Left kidney (tissue), 1 donor: ENCODE measurements at regions not wholly inside any gene's neighbourhood (a gene's known extent, or its start where the extent isn't known, plus 50 kb on each side); places are given as distances from the start of the nearest gene placed in this dataset.
"Not testable (repeated sequence)": the region's sequence is repeated elsewhere in the genome, so short reads cannot be mapped to it uniquely, and the experiment has no call there.

Experiments used
- DNase-seq: peaks from one replicate; pipeline ENCODE4 v3.0.0-alpha.2; 2013

DNA sequence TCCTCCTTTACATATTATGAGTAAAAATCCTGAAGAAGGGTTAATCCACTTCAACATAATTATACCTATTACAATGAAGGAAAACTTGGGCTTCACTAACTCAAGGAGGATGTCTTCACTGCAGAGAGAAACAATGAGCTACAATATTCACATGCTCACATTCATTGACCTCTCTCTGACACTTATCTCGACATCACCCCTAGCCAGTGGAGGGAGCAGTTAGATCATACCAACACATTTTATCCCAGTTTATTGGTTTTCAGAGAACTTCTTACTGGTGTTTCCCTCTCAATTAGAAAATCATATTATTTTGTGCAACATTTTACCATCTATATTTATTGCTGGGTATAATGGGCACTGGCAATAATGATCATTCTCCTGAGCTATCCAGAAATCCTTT, 646.5 kb downstream of the TENT5A start:
- no peak for DNase-seq

DNA sequence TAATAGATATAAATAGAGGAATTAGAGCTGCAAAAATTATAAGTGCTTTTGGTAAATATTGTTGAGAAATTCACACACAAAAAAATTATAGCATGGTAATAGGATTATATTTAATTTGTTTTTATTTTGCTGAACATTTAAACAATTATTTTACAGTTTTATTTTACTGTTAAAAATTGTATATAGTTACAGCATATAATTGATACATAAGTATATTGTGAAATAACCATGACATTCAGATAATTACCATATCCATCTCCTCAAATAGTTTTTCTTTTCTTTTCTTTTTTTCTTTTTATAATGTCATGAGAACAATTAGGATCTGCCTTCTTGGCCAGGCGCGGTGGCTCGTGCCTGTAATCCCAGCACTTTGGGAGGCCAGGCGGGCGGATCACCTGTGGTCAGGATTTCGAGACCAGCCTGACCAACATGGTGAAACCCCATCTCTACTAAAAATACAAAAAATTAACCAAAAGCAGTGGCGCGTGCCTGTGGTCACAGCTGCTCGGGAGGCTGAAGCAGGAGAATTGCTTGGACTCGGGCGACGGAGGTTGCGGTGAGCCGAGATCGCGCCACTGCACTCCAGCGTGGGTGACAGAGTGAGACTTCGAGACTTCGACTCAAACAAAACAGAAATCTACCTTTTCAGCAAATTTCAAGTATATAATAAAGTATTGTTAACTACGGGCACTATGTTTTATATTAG, 654.2 kb downstream of the TENT5A start:
- no peak for DNase-seq

DNA sequence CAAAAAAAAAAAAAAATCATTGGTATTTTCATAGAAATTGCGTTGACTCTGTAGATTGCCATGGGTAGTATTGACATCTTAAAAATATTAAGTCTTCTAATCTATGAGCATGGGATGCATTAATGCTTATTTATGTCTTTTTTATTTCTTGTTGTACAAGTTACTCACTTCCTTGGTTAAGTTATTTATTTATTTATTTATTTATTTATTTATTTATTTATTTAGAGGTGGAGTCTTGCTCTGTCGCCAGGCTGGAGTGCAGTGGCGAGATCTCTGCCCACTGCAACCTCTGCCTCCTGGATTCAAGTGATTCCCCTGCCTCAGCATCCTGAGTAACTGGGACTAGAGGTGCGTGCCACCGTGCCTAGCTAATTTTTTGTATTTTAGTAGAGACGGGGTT, 656.0 kb downstream of the TENT5A start:
- DNase-seq, result not testable (repeated sequence)

DNA sequence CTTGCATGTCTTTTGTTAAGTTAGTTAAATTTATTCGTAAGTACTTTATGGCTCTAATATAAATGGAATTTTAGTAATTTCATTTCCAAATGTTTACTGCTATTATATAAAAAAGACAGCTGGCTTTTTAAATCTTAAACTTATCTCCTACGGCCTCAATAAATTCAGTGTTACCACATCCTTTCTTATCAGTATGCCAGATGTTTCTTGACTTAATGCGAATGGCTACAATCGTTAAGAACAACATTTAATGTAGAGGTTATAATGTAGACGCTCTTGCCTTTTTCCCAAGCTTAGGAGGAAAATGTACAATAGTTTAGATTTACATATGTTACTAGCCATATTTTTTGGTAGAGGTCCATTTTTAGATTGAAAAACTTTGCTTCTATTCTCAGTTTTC, 659.4 kb downstream of the TENT5A start:
- no peak for DNase-seq

DNA sequence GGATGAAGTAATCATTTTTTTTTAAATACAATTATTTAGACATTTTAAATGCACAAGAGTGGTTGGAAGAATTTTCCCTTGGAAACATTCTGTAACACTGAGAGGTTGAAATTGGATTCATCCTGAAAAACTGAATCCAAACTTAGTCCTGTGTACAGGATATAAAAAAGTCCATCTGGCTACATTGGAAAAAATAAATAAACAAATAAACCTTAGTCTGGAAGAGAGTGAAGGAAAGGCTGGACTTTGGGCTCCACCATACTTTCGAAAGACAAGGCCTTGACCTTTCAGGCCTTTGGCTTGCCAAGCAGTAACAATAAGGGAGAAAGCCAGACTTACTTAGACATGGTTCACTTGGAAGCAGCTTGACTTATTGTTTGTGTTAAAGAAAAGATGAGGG, 664.3 kb downstream of the TENT5A start:
- no peak for DNase-seq

DNA sequence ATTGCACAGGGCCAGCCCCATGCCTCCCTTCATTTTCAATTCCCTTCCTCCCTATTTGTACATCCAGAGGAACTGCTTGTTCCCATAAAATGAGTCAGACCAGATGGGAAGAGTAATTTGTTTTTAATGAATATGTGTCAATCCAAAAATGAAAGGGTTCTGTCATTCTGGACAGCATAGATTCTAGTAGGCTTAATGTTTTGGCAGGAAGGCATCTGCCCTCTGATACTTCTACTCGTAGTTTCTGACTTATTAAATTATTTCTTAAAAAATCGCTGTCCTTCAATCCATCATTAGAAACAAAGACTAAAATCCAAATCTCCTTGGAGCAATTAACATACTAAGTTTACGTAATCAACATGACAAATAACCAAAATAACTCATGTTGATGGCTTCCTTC, 665.5 kb downstream of the TENT5A start:
- no peak for DNase-seq

DNA sequence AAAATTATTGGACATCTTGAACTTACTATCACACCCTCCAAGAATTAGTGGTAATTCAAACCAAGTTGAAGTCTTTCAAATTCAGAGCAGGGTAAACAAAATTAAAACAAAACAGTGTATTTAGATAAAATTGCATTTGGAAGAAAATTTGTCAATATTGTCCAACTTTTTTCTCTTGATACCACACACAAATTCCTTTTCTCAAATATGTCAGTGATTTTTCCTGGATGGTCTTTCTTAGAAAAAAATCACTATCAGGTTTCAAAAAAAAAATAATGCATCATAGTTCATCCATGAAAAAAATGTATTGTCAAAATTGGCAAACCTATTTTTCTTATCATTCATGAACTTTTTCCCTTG, 667.1 kb downstream of the TENT5A start:
- no peak for DNase-seq

DNA sequence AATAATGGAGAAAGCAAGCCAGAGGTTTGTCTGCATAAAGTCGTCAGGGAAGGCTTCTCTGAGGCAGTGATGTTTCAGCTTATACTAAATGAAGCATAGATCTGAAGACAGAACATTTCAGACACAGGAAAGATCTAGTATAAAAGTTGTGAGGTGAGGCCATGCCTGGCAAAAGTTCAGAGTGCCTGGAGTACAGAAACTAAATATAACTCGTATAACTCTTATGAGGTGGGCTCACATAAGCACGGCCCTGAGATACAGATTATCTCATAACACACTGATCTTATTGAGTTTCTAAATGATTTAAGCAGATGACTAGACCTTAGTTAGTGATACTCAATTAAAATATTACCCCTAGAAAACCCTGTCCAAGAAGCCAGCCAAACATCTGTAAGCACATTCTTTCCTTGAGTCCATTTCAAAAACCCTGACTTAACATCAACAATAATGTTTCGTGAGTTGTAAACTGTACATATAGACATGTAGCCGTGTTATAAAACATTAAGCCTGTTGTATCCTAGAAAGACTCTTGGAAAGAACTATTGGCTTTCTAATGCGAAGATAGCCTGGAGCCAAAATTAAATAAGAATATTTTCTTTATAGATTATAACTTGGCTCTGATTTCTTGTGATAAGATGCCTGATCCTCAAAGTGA, 667.6 kb downstream of the TENT5A start:
- DNase-seq, result no peak

DNA sequence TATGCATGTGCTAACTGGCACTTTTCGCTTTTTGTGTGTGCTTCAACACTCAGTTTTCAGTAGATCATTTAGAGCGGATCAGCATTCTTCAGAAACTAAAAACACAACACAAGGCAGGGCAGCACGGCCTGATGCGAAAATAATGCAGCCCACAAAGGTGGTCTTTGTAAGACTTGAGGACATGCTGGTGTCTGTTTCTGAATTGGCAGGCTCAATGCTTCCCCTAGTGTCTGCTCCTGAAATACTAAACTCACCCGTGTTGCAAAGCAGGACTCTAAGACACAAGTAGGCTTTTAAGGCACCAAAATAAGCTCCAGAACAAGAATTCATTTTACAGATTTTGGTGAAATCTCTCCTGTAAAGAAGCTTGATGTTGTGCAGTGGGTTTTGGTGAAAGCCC, 676.5 kb downstream of the TENT5A start:
- peak; percentile 18 for DNase-seq

DNA sequence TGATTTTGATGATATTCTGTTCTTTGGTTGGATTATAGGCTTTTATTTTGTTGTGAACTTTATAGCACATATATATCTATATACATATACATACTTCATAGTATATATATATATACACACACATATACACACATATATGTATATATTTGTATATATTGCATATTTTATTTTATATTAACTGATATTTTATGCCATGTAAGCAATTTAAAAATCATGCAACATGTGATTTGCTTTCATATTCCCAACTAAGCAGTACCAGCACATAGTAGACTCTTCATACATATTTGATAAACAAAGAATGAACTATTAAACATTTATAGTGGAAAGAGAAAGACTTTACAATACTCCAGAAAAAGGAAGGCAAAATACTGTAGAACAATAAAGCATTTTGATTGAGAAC, 679.2 kb downstream of the TENT5A start:
- DNase-seq, result no peak

DNA sequence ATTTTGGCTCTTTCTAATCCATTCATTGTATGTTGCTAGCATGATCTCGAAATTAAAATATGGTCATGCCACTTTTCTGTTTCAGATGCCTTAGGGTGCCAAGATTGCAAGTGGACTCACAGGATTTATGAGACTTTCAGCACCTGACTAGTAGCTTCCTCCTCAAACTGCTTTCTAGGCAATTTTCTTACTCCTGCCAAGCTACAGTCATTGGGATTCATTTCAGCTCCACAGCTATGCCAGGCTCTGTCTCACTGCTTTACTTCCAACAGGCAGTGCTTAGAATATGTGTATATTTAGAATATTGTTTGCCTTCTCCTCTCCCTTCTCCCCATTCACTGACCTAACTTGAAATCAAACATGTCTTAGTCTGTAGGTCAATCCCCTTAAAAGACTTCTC, 681.4 kb downstream of the TENT5A start:
- no peak for DNase-seq

DNA sequence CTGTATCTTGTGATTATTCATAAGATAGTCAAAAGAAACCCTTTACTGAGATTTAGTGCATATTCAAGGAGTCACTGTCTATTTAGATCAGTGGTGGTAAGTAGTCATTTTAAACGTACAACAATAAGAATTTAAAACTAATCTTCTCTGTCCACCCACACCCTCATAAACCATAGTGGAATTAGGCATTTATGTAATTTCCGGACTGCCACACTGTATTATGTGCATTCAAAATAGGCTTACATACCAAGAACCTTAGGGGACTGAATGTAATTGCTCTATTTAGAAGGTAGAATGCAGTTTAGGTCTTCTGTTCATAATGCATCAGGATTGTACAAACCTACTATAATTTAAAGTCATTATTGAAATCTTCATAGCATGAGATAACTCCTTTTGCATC, 685.4 kb downstream of the TENT5A start:
- DNase-seq, result no peak

DNA sequence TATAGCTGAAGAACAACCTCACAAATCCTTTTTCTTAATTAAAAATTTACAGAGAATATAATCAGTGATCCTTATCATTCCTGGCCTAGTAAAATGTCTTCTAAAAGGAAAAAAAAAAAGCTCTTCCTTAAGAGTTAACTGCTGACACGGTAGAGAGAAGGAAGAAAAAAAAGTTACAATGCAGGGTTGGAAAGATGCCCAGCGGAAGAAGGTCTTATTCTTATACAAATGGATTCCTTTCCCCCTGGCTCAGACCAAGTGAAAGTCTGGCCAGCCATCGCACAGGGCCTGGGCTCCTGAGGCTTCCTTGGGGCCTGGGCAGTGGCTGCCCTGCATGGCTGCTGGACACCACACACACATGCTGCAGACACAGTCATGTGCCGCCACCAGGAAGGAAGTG, 688.6 kb downstream of the TENT5A start:
- no peak for DNase-seq

DNA sequence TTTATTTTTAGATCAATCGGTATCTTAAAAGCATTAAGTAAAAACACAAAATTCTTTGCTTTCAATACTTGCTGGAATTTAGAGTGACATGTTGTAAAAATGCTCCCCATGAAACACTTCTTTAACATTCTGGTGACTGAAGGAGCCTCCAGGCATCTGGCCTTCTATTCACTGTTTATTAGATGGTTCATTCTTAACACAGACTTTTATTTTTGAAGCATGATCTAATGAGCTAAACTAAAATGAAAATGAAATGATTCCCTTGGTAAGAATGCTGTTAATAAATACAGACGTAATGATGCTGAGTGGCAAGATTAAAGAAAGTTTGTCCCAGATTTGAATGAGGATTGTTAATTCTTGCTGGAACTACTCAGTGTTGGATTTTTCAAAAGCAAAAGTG, 698.4 kb downstream of the TENT5A start:
- no peak for DNase-seq

DNA sequence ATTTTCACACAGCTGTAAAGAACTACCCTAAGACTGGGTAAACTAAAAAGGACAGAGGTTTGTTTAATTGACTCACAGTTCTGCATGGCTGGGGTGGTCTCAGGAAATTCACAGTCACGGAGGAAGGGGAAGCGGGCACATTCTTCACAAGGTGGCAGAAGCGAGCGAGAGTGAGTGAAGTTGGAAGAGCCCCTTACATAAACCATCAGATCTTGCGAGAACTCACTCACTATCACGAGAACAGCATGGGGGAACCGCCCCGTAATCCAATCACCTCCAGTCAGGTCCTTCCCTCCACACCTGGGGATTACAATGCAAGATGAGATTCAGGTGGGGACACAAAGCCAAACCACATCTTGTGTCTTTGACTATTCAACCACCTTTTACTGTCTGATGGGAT, 700.5 kb downstream of the TENT5A start:
- DNase-seq, result no peak

DNA sequence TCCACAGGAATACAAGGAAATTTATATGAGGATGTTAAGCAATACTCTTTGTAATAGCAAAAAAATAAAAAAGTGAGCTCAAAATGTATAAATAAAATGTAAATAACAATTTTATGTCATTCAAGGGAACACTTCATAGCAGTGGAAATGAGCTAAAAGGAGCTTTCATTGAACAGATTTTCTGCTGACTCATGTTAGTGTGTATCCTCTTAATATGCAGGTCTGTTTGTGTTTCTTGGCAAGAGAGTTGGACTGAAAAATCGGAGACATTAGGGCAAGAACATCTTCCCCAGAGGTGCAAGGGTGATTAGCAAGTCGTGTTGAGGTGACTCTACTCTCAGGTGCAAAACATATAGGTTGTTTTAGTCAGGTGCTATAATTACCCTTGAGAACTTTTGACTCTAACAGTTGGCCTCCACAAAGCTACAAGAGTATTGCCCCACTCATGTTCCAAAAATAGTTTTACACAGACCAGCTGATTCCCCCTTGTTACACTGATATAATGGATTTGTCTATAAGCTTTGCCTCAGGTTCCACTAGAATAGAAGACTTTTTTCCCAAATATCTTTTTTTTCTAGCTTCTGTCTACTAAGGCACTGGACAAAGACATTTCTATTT, 702.9 kb downstream of the TENT5A start:
- no peak for DNase-seq

DNA sequence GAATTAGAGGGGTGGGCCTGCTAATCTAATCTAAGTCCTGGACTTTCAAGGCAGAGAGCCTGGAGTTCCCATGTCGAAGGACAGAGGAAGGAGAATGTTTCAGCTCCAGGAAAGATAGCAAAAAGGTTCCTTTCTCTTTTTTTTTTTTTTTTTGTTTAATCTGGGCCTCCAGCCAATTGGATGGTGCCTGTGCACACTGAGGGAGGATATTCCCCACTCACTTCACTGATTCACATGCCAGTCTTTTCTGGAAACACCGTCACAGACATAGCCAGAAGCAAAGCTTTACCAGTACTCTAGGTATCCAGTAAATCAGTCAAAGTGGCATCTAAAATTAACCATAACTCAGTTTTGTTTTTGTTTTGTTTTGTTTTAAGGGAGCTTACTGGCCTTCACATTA, 721.1 kb downstream of the TENT5A start:
- peak; percentile 1 for DNase-seq

DNA sequence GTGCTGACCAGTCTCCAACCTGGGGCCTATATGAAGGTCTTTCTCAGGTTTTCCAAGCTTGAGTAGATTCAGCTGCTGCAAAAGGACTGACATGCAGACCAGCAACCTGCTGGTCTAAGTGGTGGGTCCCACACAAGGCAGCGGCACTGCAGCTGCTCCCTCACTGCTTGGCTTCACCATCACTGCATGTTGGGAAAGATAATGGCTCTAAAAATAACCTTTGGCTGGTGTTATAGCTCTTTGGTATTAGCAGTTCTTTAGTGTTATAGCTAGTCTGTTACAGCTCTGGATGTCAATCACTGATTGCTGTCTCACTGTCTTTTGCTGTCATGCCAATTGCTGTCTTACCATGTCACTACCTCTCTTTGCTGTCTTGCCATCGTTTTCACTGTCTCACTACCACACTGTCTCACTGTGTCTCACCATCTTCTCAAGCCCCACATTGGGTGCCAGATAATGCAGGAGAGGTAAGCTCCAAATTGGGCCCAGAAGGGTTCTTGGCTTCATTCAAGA, 726.4 kb downstream of the TENT5A start:
- no peak for DNase-seq

DNA sequence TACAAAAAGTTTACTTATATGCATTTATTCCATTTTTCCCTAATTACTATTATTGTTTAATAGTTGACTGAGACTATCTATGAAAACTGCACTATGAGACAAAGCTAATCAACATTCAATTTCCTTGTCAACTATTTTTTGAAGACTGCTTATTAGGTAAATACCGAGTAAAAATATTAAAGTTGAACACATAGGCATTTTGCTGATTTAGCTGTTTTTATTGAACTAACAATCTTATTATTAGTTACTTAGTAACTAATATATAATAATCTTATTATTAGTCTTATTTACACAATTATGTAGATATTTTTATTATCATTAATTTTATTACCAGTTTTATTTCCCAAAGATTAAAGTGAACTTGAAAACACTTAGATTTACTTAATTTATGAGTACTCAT, 728.8 kb downstream of the TENT5A start:
- DNase-seq, result no peak

DNA sequence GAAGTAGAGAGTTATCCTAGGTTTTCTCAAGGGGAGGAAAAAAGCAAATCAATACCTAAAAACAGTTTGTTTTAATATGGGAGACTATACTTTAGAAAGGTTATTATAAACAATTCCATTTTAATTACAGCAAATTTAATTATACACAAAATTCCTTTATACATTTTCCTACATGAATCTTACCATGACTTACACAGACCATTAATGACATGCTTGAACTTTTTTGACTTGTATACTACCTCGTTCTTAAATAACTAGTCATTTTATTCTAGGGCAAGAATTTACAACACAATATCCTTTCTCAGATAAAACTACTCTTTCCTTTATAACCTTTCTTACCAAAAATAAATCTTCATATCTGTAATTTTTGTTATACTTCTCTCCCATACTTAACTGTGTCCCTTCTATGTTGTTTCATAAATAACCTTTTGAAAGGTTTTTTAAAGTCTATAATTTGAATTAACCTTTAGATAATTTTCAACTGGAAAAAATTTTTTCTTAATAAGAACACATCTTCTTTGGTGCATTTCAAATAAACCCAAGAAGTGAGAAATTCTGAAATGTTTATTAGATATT, 729.4 kb downstream of the TENT5A start:
- DNase-seq, result no peak

DNA sequence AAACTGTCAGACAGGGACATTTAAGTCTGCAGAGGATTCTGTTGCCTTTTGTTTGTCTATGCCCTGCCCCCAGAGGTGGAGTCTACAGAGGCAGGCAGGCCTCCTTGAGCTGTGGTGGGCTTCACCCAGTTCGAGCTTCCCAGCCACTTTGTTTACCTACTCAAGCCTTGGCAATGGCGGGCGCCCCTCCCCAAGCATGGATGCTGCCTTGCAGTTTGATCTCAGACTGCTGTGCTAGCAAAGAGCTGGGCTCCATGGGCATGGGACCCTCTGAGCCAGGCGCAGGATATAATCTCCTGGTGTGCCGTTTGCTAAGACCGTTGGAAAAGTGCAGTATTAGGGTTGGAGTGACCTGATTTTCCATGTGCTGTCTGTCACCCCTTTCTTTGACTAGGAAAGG, 734.9 kb downstream of the TENT5A start:
- not testable (repeated sequence) for DNase-seq

DNA sequence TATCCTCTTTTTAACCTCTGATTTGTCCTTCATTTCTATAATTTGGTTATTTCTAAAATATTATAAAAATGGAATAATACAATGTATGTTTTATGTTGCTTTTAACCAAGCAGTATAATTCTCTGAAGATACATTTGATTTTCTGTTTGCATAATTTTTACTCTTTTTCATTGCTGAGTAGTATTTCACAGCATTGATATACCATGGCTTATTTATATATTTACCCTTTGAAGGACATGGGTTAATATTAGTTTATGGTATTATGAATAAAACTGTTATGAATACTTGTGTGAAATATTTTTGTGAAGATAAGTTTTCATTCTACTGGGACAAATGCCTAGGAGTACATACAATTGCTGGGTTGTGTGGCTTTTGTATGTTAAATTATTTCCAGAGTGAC, 748.6 kb downstream of the TENT5A start:
- no peak for DNase-seq

DNA sequence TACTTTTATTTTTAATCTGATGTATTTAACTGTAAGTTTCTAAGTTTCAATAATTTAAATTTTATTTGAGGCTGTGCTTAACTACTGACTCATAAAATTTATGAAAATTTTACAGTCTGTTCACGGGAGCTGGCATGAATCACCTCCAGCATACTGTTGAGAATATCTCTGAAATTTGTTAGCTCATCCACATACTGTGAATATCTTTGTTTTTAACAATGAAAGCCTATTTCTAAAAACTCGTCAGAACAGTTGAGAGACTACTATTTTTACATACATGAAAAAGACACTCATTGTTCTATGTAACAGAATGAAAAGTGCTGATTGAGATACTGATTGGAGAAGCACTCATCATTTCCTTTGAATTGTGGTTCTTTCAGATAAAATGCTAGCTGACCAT, 749.3 kb downstream of the TENT5A start:
- DNase-seq, result no peak
